ENCODE measurements at regions not wholly inside any gene's neighbourhood (a gene's known extent, or its start where the extent isn't known, plus 50 kb on each side); places are given as distances from the start of the nearest gene placed in this dataset.

DNA sequence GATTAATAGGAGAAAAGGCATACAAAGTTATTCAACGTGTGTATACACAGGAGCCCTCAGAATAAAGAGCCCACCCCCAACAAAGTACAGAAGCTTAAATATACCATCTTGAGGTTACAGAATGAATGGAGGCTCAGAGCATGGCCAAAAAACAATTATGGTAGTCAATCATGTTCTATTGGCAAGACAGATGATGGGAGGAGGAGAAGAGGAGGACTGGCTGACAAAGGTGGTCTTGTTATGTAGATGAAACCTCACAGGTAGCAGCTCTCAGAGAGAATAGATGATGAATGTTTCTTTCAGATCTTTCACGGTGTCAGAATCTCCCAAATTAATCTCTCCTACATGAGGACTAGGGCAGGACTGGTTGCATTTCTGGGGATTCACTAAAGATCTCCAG, 66.0 kb downstream of the ARL4C start:
- intact Hi-C loops (cut with DNase I): no loop called here
- 46 to 47% methylated on average over 2 of the region's 2 CpGs for WGBS, 2 donors
- no peaks in the 10 kb centered on the region for H3K4me1 ChIP-seq
- H3K27ac ChIP-seq: no peak overlapping the region
- no peak for FAIRE-seq
- TF ChIP-seq CTCF (IDR thresholded peaks at IDR 0.05): no peak
- H3K27me3 ChIP-seq: no peaks in the 10 kb centered on the region
- H3K36me3 ChIP-seq: no peaks in the 10 kb centered on the region
- no peak for ATAC-seq
- H3K4me3 ChIP-seq: no peak overlapping the region
- DNase-seq: no peak
- H3K9me3 ChIP-seq: no peaks in the 10 kb centered on the region

DNA sequence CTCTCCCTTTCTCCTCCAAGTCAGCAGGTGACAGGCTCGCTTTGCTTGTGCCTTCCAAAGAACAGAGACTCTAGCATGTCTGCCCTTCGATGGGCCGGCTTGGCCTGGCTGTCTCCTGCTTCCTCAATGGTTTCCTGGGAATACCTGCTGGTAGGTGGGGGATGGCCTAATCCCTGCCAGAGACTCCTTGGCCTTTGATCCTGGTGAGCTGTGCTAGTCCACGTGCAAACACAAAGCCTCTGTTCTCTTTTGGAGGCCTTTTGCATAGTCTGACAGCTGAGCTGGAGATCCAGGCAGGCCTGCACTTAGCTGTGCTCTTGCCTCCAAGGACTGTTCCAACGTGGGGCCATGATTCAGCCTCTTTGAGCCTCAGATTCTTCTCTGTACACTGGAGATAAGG, 67.6 kb downstream of the ARL4C start:
- no peak for FAIRE-seq
- Histone ChIP-seq H3K4me1 (no peaks in the 10 kb centered on the region), H3K9me3 (no peaks in the 10 kb centered on the region), H3K27me3 (no peaks in the 10 kb centered on the region), H3K27ac (no peak overlapping the region), H3K4me3 (no peak overlapping the region), H3K36me3 (no peaks in the 10 kb centered on the region)
- DNase-seq: no peak
- TF ChIP-seq CTCF (IDR thresholded peaks at IDR 0.05): no peak
- WGBS, 2 donors: 73 to 81% methylated on average over 5 of the region's 5 CpGs
- intact Hi-C loops (cut with DNase I): no loop called here
- no peak for ATAC-seq

- no peak for TF ChIP-seq CTCF (IDR thresholded peaks at IDR 0.05)
- H3K27ac ChIP-seq: peak overlapping the region; percentile 8 to 37 (median 28)
- H3K4me3 ChIP-seq: no peak overlapping the region
- no peaks in the 10 kb centered on the region for H3K4me1 ChIP-seq
- intact Hi-C loops (cut with DNase I): no loop called here
- DNase-seq: peak in 1 of 6 donors; percentile 29
- ATAC-seq: peak; percentile 45 to 75 (median 64)
- no peaks in the 10 kb centered on the region for H3K27me3 ChIP-seq
- 42 to 48% methylated on average over 15 of the region's 15 CpGs for WGBS, 2 donors
- H3K36me3 ChIP-seq: no peaks in the 10 kb centered on the region
- H3K9me3 ChIP-seq: no peaks in the 10 kb centered on the region
- FAIRE-seq: no peak
These were observed 69.5 kb downstream of the ARL4C start for GRCh38 chr2:234427081-234428061.

DNA sequence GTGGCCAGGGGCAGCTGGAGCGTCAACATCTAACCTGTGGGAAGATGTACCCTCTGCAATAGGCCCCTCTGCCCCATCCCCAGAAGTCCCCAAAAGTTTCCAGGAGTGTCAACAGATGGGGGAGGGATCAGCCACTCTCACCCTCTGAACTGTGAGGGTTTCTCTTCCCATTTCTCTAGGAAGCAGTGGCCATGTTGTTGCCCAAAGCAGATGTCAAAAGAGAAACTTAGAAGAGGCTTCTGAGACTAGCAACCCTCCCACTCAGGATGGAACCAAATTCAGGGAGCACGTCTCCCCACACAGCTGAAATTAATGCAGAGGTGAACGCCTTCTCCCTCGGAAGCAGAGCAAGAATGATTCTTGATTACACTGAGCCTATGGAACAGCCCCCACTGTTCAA, 70.3 kb downstream of the ARL4C start:
- Histone ChIP-seq H3K9me3 (no peaks in the 10 kb centered on the region), H3K36me3 (no peaks in the 10 kb centered on the region), H3K4me3 (no peak overlapping the region), H3K4me1 (no peaks in the 10 kb centered on the region), H3K27ac (no peak overlapping the region), H3K27me3 (no peaks in the 10 kb centered on the region)
- no peak for ATAC-seq
- FAIRE-seq: no peak
- TF ChIP-seq CTCF (IDR thresholded peaks at IDR 0.05): no peak
- 74 to 85% methylated on average over 4 of the region's 4 CpGs for WGBS, 2 donors
- intact Hi-C loops (cut with DNase I): no loop called here
- no peak for DNase-seq
